ENCODE measurements at regions not wholly inside any gene's neighbourhood (a gene's known extent, or its start where the extent isn't known, plus 50 kb on each side); places are given as distances from the start of the nearest gene placed in this dataset.

DNA sequence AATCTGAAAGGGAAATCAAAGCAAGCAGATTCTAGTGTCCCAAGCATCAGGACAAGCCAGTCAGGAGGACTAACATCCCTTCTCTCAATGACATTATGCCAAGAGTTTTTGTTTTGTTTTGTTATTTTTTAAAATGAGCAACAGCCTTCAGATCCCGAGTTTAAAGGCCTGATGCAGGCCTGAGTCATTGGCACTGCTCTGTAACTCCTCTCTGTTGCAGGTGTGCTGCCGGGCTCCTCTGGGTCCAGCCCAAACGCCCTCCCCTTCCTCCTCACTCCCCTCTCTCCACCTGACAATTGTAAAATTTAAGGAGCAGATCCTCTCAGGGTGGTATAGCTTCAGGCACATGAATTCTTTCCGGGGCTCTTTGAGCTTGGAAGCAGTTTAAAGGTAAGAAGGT is 502.0 kb downstream of the BMP2 start:
- no peak for DNase-seq (ENCODE audit: insufficient read length, low spot score)
- no peak for TF ChIP-seq POLR2A (IDR thresholded peaks at IDR 0.05; ENCODE audit: low read depth, low read length)
- no peak for FAIRE-seq

DNA sequence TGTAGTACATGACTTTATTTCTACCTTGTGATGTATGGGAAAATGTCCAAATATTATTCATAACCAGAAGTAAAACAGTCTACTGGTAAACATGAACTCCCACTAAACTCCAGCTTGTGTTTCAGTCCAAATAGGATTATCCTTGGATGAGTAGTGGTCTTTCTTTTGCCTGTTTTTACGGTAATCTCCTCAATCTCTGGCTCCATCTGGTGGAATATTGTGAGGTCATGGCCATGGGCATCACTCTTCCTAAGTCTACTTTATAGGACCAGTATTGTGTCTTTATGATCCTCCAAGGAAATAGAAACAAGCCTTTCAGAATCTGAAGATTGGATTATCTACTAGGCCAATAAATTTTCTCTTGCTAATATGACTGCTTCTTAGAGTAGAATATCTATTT is 505.0 kb downstream of the BMP2 start:
- no peak for TF ChIP-seq POLR2A (IDR thresholded peaks at IDR 0.05; ENCODE audit: low read depth, low read length)
- FAIRE-seq (no peak), DNase-seq (ENCODE audit: insufficient read length, low spot score) (no peak)

DNA sequence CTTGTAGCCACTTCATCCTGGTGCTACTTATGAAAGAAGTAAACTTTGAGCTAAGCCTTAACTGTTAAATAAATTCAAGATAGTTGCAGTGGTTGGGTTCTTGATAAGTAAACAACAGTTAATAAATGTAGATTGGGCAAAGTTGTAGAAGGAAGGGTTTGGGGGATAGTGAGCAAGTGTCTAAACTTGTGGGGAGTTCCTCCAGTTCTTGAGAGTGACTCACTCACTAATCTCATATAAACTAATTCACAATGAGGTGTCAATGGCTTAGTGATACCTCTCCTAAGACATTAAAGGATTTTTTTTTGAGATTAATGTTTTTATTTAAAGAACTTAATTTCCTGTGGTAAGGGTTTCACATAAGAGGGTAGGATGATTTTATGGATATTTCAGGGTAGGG is 507.4 kb downstream of the BMP2 start:
- no peak for TF ChIP-seq POLR2A (IDR thresholded peaks at IDR 0.05; ENCODE audit: low read depth, low read length)
- no peak for DNase-seq (ENCODE audit: insufficient read length, low spot score)
- no peak for FAIRE-seq

DNA sequence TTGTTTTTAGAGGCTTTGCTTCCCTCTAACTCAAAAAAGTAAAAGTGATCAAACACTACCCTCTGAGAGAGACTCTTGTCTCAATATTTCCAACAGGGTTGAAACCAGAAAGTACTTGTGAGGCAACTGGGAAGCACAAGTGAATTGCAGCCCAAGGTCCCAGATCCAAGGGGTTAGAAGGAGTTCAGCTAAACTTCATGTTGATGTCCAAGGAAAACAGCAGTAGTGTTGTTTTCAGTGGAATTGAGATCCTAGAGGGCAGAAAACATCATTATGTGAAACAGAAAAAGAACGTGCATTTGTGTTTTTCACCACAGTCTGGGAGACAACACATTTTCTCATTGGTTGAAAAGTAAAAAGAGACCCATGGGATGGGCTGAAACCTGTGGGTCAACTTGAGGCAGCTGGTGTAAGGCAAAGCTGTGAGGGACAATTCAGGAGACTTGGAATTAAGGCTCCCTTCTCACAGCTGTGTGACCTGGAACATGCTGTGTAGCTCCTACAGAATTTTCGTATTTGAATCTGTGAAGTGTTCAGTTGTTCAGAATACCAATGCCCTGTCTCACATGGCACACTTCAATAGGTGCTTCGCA is 508.3 kb downstream of the BMP2 start:
- FAIRE-seq (no peak), DNase-seq (ENCODE audit: insufficient read length, low spot score) (no peak)
- TF ChIP-seq POLR2A (IDR thresholded peaks at IDR 0.05; ENCODE audit: low read depth, low read length), result no peak

DNA sequence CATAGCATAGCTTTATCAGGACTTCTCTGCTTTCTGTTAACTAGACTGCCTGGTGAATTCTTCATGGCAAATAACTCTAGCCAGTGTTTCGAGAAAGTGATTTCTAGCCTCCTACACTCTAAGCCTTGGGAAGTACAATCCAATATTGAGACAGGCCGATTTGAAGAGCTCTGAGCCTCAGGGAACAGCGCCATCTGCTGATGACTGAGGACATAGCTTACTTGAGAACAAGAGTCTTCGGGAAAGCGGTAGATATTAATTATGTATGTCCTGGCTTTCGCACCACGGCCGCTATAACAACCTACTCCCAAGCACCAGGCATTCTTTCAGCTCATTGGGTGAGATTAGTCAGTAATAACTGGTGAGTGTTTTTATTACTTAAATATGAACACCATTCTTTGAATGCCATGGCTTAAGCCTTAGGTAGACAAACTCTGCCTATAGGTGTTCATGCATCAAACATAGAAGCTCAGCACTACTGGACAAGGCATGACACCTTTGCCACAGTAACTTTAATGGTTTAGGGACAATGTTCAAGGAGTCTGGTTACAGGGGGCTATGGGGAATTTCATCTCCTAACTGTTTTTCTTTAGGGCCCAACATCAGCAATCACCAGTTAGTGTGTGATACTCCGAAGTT is 518.6 kb downstream of the BMP2 start:
- no peak for TF ChIP-seq POLR2A (IDR thresholded peaks at IDR 0.05; ENCODE audit: low read depth, low read length)
- DNase-seq (ENCODE audit: insufficient read length, low spot score), result peak; percentile 5
- peak; percentile 43 for FAIRE-seq

DNA sequence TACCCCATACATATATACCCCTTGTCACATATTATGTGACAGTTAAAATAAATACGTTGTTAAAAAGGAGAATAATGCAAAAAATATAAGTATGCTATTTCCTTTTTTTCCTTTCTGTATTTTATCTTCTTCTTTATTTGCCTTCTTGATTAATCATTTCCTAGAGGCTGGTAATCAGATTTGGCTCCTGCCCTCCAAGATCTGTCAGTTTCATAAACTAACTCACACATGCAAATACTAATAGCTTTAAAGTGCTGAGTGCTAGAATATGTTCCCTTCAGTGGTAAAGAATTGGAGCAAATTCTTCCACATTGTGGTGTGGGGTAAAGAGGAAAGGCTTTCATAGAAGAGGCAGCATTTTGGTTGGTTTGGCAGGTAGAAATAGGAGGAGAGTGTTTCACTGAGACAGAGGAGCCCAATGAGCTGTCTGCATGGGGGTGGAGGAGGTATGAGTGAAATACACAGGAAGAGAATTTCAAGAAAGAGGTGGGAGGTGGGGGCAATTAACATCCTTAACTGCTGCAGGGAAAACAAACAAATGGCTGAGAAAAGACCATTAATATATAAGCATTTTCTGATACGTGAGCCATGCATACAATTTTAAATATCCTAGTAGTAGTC is 523.9 kb downstream of the BMP2 start:
- TF ChIP-seq POLR2A (IDR thresholded peaks at IDR 0.05; ENCODE audit: low read depth, low read length), result no peak
- FAIRE-seq, result no peak
- DNase-seq (ENCODE audit: insufficient read length, low spot score), result no peak

DNA sequence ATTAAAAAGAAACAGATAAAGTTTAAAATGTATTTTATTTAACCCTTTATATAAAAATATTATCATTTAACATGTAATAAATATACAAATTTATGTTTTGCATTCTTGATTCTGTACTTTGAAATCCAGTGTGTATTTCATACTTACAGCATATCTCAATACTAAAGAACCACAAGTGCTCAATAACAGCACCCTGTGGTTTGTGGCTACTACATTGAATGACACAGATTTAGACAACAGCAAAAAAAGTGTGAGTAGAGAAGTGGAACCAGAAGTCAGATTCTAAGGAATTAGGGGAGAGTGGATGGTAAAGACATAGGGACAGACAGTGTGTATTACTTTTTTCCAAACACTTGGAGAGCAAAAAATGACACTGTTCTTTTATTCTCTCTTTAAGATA is 524.5 kb downstream of the BMP2 start:
- no peak for TF ChIP-seq POLR2A (IDR thresholded peaks at IDR 0.05; ENCODE audit: low read depth, low read length)
- DNase-seq (ENCODE audit: insufficient read length, low spot score) (no peak), FAIRE-seq (no peak)

DNA sequence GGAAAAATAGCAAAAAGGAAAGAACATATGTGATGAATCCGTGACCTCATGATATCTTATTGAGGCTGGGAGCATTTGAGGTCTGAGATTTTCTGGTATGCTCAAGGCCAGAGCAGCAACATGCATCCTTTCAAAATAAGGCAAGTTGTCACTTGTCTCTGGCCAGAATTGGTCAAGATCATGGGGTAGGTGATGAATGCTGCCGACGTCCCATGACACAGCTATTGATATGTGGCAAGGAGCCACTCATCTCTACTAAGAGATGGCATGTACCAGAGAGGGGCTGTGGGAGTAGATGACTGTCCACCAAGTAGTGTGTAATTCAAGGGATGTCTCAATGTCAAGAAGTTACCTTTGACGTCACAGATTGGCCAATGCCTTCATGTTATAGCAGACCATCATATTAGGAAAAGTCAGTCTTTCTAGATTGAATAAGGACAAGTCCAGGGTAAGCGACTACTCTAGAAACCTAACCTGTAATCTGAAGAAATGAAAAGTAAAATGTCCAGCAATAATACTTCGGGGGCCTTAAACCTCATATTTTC is 527.4 kb downstream of the BMP2 start:
- no peak for FAIRE-seq
- TF ChIP-seq POLR2A (IDR thresholded peaks at IDR 0.05; ENCODE audit: low read depth, low read length), result no peak
- DNase-seq (ENCODE audit: insufficient read length, low spot score), result no peak

DNA sequence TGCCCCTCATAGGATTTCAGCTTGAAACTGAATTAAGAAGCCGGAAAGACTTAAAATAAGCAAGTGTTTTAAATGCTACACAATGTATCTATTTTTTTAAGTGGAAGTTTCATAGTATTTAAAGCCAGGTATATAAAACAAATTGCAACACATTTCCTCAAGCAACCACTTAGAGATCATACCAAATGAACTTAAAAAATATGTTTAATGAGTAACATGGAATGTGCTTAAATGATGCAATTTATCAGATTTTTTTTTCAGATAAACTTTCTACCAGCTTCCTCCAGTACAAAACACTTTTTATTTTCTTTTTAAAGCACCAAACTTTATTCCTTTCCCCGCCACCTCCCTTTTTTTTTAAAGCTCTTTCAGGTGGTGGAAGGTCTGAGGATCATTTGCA is 534.3 kb downstream of the BMP2 start:
- DNase-seq (ENCODE audit: insufficient read length, low spot score) (no peak), FAIRE-seq (no peak)
- no peak for TF ChIP-seq POLR2A (IDR thresholded peaks at IDR 0.05; ENCODE audit: low read depth, low read length)

DNA sequence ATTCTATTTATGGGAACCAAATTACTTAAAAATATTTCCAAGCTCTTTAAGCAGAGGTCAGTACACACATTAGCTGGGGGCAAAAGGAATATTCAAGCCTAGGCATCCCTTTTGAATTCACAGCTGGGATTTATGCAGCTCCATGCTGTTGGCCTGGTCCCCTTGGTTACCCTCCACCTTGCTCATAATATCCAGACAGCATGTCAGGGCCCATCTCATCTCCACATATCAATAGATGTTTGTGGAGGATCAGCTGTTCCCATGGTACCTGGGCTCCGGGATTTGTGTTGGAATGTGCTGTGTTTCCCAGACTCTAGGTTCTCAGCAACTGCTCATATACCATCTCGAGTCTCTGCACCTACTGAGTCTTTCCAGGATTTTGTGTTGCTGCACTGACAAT is 534.8 kb downstream of the BMP2 start:
- DNase-seq (ENCODE audit: insufficient read length, low spot score) (no peak), FAIRE-seq (no peak)
- TF ChIP-seq POLR2A (IDR thresholded peaks at IDR 0.05; ENCODE audit: low read depth, low read length), result no peak

DNA sequence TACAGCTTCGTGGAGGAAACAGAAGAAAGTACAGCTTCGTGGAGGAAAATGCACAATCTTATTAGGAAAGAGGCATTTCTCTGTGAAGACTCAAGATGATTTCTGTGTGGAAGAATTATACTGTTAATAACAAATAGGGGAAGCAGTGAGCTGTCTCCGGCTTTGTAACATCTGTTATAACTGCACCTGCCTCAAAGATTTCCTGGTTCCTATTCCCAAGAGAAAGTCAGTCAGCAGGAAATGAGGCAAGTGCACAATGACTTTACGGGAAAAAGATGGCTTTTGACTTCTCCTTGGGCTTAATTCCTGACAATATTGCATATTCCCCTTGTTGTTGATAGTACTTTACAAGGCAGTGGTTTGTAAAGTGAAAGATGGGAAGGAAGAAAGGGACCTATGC is 538.5 kb downstream of the BMP2 start:
- DNase-seq (ENCODE audit: insufficient read length, low spot score), result no peak
- no peak for TF ChIP-seq POLR2A (IDR thresholded peaks at IDR 0.05; ENCODE audit: low read depth, low read length)
- no peak for FAIRE-seq

DNA sequence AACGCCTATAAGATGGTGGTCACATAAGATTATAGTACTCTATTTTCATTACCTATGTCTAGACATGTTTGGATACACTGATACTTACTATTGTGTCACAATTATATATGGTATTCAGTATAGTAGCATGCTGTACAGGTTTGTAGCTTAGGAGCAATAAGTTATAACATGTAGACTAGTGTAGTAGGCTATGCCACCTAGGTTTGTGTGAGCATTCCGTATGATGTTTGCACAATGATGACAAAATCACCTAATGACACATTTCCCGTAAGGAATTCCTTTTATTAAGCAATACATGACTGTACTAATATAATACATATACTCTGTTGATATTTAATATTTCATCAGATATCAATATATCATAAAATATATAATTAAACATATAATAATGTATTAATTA is 540.7 kb downstream of the BMP2 start:
- DNase-seq (ENCODE audit: insufficient read length, low spot score) (no peak), FAIRE-seq (no peak)
- TF ChIP-seq POLR2A (IDR thresholded peaks at IDR 0.05; ENCODE audit: low read depth, low read length), result no peak

DNA sequence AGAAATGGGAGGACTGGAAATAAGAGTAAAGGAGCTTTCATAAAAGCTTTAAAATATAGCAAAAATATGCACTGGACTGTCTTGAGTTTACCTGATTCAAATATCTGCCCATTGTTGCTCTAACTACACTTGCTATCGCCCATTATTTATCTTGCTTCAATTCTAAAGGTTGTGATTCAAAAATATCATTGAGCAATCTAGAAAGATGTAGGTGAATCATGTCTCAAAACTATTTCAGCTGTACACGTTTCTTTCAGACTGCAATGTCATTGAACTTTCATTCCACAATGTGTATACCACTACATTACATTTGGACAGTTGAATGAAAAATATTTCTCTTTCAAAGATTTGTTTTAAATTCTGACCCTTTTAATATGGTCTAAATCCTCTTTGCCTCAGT is 545.6 kb downstream of the BMP2 start:
- DNase-seq (ENCODE audit: insufficient read length, low spot score), result no peak
- TF ChIP-seq POLR2A (IDR thresholded peaks at IDR 0.05; ENCODE audit: low read depth, low read length), result no peak
- FAIRE-seq, result no peak

DNA sequence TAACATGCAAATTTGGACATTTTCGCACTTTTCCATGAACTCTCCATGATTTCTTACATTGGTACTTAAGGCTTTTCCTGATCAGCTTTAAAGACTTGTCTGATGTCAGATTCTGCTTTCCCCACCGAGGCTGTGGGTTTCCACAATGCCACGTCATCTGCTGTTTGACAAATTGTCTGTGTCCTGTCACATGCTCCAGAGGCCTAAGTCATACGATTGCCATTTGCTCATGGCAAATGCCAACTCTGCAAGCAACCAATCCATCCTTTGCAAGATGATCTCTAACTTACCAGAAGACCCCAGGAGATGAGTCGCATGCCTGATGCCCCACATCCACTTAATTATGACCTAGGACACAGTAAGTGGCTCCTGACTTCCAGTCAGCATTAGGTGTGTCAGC is 556.5 kb downstream of the BMP2 start:
- DNase-seq (ENCODE audit: insufficient read length, low spot score) (no peak), FAIRE-seq (no peak)
- no peak for TF ChIP-seq POLR2A (IDR thresholded peaks at IDR 0.05; ENCODE audit: low read depth, low read length)

DNA sequence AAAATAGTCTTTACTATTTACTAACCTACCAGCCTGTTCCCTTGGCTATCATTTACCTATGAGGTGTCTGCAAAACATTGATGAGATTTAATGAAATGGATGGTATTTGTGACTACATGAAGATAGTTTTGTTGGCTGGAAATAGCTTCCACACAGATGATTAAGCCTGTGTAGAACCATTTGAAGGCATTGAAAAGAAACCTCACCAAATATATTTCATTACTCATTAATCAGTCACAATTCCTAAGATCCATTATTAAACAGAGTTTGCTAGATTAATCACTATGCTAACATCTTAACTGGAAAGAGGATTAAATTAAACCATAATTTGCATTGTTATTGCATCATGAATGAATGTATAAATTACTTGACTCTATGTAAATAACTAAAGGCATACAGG is 560.3 kb downstream of the BMP2 start:
- FAIRE-seq (no peak), DNase-seq (ENCODE audit: insufficient read length, low spot score) (no peak)
- TF ChIP-seq POLR2A (IDR thresholded peaks at IDR 0.05; ENCODE audit: low read depth, low read length), result no peak
